Endothelial cell of umbilical vein (primary cell): ENCODE measurements at regions not wholly inside any gene's neighbourhood (a gene's known extent, or its start where the extent isn't known, plus 50 kb on each side); places are given as distances from the start of the nearest gene placed in this dataset.
A peak's percentile ranks its signal among the peaks of the same experiment; 100 is the strongest.

ENCODE experiments used
- BruUV-seq: library from RNA; stranded (reverse); fragments of 400-500 nt; replicated peaks from 2 replicates; lab custom pipeline; 2021; lab: Mats Ljungman, UMichigan
- CTCF ChIA-PET: fragments of 300-600, 350-600 bp; sonication (Branson Sonifier 250); formaldehyde crosslinking; loops from one replicate; lab custom pipeline; 2021; ENCODE audit warnings: antibody characterized with exemption, inconsistent platforms; lab: Charles Lee
- POLR2A ChIA-PET: fragments of 300-600, 350-600 bp; sonication (Branson Sonifier 250); formaldehyde crosslinking; loops from one replicate; lab custom pipeline; 2021; ENCODE audit warnings: antibody characterized with exemption, inconsistent platforms; lab: Charles Lee
- DNase-seq: peaks from one replicate; pipeline ENCODE4 v3.0.0-alpha.2; 2011; ENCODE audit warnings: low read depth, low spot score
- FAIRE-seq: peaks from 2 replicates; lab custom pipeline; 2011; peaks lifted over from hg19 to GRCh38; lab: Jason Lieb, UNC
- H2AFZ ChIP-seq: 2 replicates; pipeline ENCODE4 v1.6.0; 2012; ENCODE audit warnings: low read depth, low read length, control low read depth, inconsistent platforms
- H3K27ac ChIP-seq: 2 replicates; pipeline ENCODE4 v1.5.1; 2011; ENCODE audit warnings: low read depth, mild to moderate bottlenecking, control low read depth, low read length, moderate library complexity; ENCODE audit not compliant: insufficient read depth
- H3K27me3 ChIP-seq, 2 experiments: 2 replicates each; pipeline versions ENCODE4 v1.6.0 to v1.6.1; 2011; ENCODE audit warnings: low read length in 2 of 2, mixed read lengths in 1 of 2; ENCODE audit not compliant: control insufficient read depth in 2 of 2, insufficient read depth in 2 of 2
- H3K36me3 ChIP-seq, 2 experiments: 2 replicates in 1 of 2; 3 replicates in 1 of 2; pipeline ENCODE4 v1.5.1; 2011; ENCODE audit warnings: low read length in 2 of 2, mild to moderate bottlenecking in 1 of 2, moderate library complexity in 1 of 2; ENCODE audit not compliant: control insufficient read depth in 2 of 2, insufficient read depth in 2 of 2; ENCODE audit errors: extremely low read depth in 1 of 2
- H3K4me1 ChIP-seq: 3 replicates; pipeline ENCODE4 v1.5.1; 2011; ENCODE audit warnings: mild to moderate bottlenecking, low read length; ENCODE audit not compliant: control insufficient read depth, insufficient read depth; ENCODE audit errors: extremely low read depth
- H3K4me2 ChIP-seq: 2 replicates; pipeline ENCODE4 v1.6.1; 2011; ENCODE audit warnings: low read length, control low read depth, mixed read lengths; ENCODE audit not compliant: insufficient read depth
- H3K4me3 ChIP-seq, 3 experiments: fragments of 200-600 bp in 1 of 3; sonication (generic), shearing (Covaris generic) in 1 of 3; replicated peaks in 1 of 3; 2 replicates each; pipeline ENCODE4 v1.5.1; 2011 to 2016; ENCODE audit warnings: control low read depth in 3 of 3, low read length in 3 of 3, mild to moderate bottlenecking in 2 of 3, inconsistent platforms in 1 of 3, low read depth in 1 of 3, moderate library complexity in 1 of 3; ENCODE audit not compliant: insufficient read depth in 1 of 3
- H3K79me2 ChIP-seq: 2 replicates; pipeline ENCODE4 v1.6.0; 2012; ENCODE audit warnings: low read length, inconsistent platforms; ENCODE audit not compliant: control insufficient read depth, insufficient read depth
- H3K9ac ChIP-seq: replicated peaks from 2 replicates; pipeline ENCODE3; 2011; ENCODE audit warnings: low read length, control low read depth; ENCODE audit not compliant: insufficient read depth; ENCODE audit errors: extremely low read depth
- H3K9me1 ChIP-seq: replicated peaks from 3 replicates; pipeline ENCODE4 v1.6.0; 2011; ENCODE audit warnings: mild to moderate bottlenecking, low read length; ENCODE audit not compliant: control insufficient read depth, insufficient read depth; ENCODE audit errors: extremely low read depth
- H3K9me3 ChIP-seq: replicated peaks from 2 replicates; pipeline ENCODE4 v1.5.1; 2012; ENCODE audit warnings: low read length, inconsistent platforms; ENCODE audit not compliant: control insufficient read depth, insufficient read depth
- H4K20me1 ChIP-seq: replicated peaks from 2 replicates; pipeline ENCODE3; 2011; ENCODE audit warnings: mild to moderate bottlenecking, low read length; ENCODE audit not compliant: control insufficient read depth, insufficient read depth; ENCODE audit errors: extremely low read depth
- EZH2 ChIP-seq: IDR thresholded peaks from 2 replicates; pipeline ENCODE4 v1.6.1; 2012; ENCODE audit warnings: borderline replicate concordance, low read depth, mild to moderate bottlenecking, moderate library complexity, low read length, inconsistent platforms; ENCODE audit not compliant: severe bottlenecking
- FOS ChIP-seq: IDR thresholded peaks from 2 replicates; pipeline ENCODE4 v1.6.1; 2011; ENCODE audit warnings: mild to moderate bottlenecking, low read length, moderate library complexity, borderline replicate concordance; ENCODE audit not compliant: insufficient read depth
- GATA2 ChIP-seq: IDR thresholded peaks from 2 replicates; pipeline ENCODE4 v1.7.0; 2011; ENCODE audit warnings: low read depth, mild to moderate bottlenecking, moderate library complexity, mixed read lengths, low read length; ENCODE audit not compliant: insufficient read length, insufficient read depth
- JUN ChIP-seq: IDR thresholded peaks from 2 replicates; pipeline ENCODE4 v1.6.1; 2011; ENCODE audit warnings: borderline replicate concordance, low read depth; ENCODE audit not compliant: insufficient read length, insufficient read depth
- MAX ChIP-seq: IDR thresholded peaks from 2 replicates; pipeline ENCODE4 v1.6.1; 2011; ENCODE audit not compliant: insufficient read depth, insufficient read length
- MYC ChIP-seq: IDR thresholded peaks from one replicate; pipeline ENCODE4 v1.6.1; 2011; ENCODE audit warnings: mild to moderate bottlenecking, low read depth, low read length
- POLR2A ChIP-seq: IDR thresholded peaks from 2 replicates; pipeline ENCODE4 v1.6.1; 2012; ENCODE audit warnings: low read depth, mild to moderate bottlenecking, control low read depth, low read length
- POLR2AphosphoS5 ChIP-seq: IDR thresholded peaks from 2 replicates; pipeline ENCODE4 v1.6.1; 2012; ENCODE audit warnings: low read depth, mild to moderate bottlenecking, control low read depth, low read length, moderate library complexity; ENCODE audit not compliant: insufficient read depth
- dilution Hi-C: fragments of 300-500 bp; cut with MboI; formaldehyde crosslinking; loops from one replicate; pipeline ENCODE4 v1.15.0; 2019; ENCODE audit warnings: low sequenced_read_pairs; ENCODE audit not compliant: extremely low pct_ligation_motif_present
- intact Hi-C: fragments of 100-400 bp; cut with micrococcal nuclease; formaldehyde crosslinking; loops from one replicate; pipeline ENCODE4 v1.10.0; 2022
- TF ChIP-seq, protein P1 (sequence below), 2 donors: IDR thresholded peaks; 1 replicate in 1 of 2; 2 replicates in 1 of 2; pipeline ENCODE4 v1.5.1; 2011; ENCODE audit warnings: low read length in 2 of 2, mild to moderate bottlenecking in 2 of 2, moderate library complexity in 2 of 2, control low read depth in 1 of 2, inconsistent platforms in 1 of 2, low read depth in 1 of 2; ENCODE audit not compliant: insufficient read depth in 1 of 2; ENCODE audit errors: extremely low read depth in 1 of 2

- DNase-seq: peak; percentile 69
- no peaks in the 10 kb centered on the region for H3K79me2 ChIP-seq
- no peak overlapping the region for H3K4me3 ChIP-seq
- H3K4me2 ChIP-seq: no peak overlapping the region
- intact Hi-C loops: loop anchor here (1.0 to 10.0 kb wide), 7 partner anchors 33 to 988 kb away; no protein-coding TSS in a partner anchor
- no peaks in the 10 kb centered on the region for H3K9me3 ChIP-seq
- no peak for TF ChIP-seq JUN
- TF ChIP-seq, protein P1, sequence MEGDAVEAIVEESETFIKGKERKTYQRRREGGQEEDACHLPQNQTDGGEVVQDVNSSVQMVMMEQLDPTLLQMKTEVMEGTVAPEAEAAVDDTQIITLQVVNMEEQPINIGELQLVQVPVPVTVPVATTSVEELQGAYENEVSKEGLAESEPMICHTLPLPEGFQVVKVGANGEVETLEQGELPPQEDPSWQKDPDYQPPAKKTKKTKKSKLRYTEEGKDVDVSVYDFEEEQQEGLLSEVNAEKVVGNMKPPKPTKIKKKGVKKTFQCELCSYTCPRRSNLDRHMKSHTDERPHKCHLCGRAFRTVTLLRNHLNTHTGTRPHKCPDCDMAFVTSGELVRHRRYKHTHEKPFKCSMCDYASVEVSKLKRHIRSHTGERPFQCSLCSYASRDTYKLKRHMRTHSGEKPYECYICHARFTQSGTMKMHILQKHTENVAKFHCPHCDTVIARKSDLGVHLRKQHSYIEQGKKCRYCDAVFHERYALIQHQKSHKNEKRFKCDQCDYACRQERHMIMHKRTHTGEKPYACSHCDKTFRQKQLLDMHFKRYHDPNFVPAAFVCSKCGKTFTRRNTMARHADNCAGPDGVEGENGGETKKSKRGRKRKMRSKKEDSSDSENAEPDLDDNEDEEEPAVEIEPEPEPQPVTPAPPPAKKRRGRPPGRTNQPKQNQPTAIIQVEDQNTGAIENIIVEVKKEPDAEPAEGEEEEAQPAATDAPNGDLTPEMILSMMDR (IDR thresholded peaks at IDR 0.05; ENCODE audit: extremely low read depth in 1 of 2, insufficient read depth in 1 of 2, low read depth in 1 of 2, low read length in 2 of 2): peak; percentile 64 to 82
- ChIA-PET CTCF (interaction anchor here (0.6 to 7.8 kb wide), 26 partner anchors 10 to 720 kb away, joined by 3 to 176 read pairs (median 5); no protein-coding TSS in a partner anchor), POLR2A (no interaction called here)
- FAIRE-seq: peak; percentile 92
- H2AFZ ChIP-seq: no peak overlapping the region
- H3K36me3 ChIP-seq: no peaks in the 10 kb centered on the region
- H3K9me1 ChIP-seq: no peaks in the 10 kb centered on the region
- dilution Hi-C loops: no loop called here
- H3K27ac ChIP-seq: no peak overlapping the region
- H3K4me1 ChIP-seq: peaks cover 13% of the 10 kb centered on the region
- no TSS peak for BruUV-seq
- no peak overlapping the region for H3K9ac ChIP-seq
- H3K27me3 ChIP-seq: no peaks in the 10 kb centered on the region
- H4K20me1 ChIP-seq: no peaks in the 10 kb centered on the region
Measured at GRCh38 chr2:223692191-223692947, 90.2 kb upstream of the SCG2 start.

- Histone ChIP-seq H3K9me3 (no peaks in the 10 kb centered on the region), H3K4me1 (no peaks in the 10 kb centered on the region), H3K27ac (no peak overlapping the region), H3K36me3 (no peaks in the 10 kb centered on the region), H3K9ac (no peak overlapping the region), H3K4me3 (no peak overlapping the region), H3K9me1 (no peaks in the 10 kb centered on the region), H3K79me2 (no peaks in the 10 kb centered on the region), H3K4me2 (no peak overlapping the region), H2AFZ (no peak overlapping the region), H3K27me3 (no peaks in the 10 kb centered on the region), H4K20me1 (no peaks in the 10 kb centered on the region)
- FAIRE-seq (no peak), DNase-seq (no peak)
- dilution Hi-C loops: no loop called here
- POLR2A ChIA-PET: no interaction called here
- intact Hi-C loops: no loop called here
- TF ChIP-seq FOS (no peak), MAX (no peak), POLR2AphosphoS5 (no peak), MYC (no peak), JUN (no peak), POLR2A (no peak), EZH2 (no peak), GATA2 (no peak)
- TF ChIP-seq, protein P1 (IDR thresholded peaks at IDR 0.05; ENCODE audit: extremely low read depth in 1 of 2, insufficient read depth in 1 of 2, low read depth in 1 of 2, low read length in 2 of 2): no peak
- BruUV-seq: no TSS peak
- CTCF ChIA-PET: interaction anchor here (1.9 to 5.0 kb wide), 2 partner anchors 12 to 108 kb away, joined by 6 to 30 read pairs; no protein-coding TSS in a partner anchor
Measured at GRCh38 chr2:223688094-223688835, 86.1 kb upstream of the SCG2 start.
